Right lobe of liver (tissue), 6 donors: ENCODE measurements at regions not wholly inside any gene's neighbourhood (a gene's known extent, or its start where the extent isn't known, plus 50 kb on each side); places are given as distances from the start of the nearest gene placed in this dataset.
A peak's percentile ranks its signal among the peaks of the same experiment; 100 is the strongest.
"Not testable (repeated sequence)": the region's sequence is repeated elsewhere in the genome, so short reads cannot be mapped to it uniquely, and the experiment has no call there.

ENCODE experiments used
- ATAC-seq, 4 donors: fragments of 200-7000 bp; cut with Tn5 transposase; one replicate each; pipeline ENCODE4 v1.9.1; 2020; ENCODE audit warnings: mild to moderate bottlenecking in 4 of 4, moderate library complexity in 4 of 4
- DNase-seq, 3 donors: peaks; one replicate each; pipeline ENCODE4 v3.0.0-alpha.2; 2020
- H3K27ac ChIP-seq, 3 donors: fragments of 200-600 bp; one replicate each; pipeline ENCODE4 v1.8.0; 2022
- H3K27me3 ChIP-seq, 2 donors: fragments of 200-600 bp; one replicate each; pipeline ENCODE4 v1.8.0; 2022
- H3K36me3 ChIP-seq, 4 donors: fragments of 200-600 bp; sonication (generic) in 1 of 4; one replicate each; pipeline versions ENCODE4 v1.5.1 to v1.8.0; 2017 to 2022; ENCODE audit warnings: control low read depth in 1 of 4
- H3K4me1 ChIP-seq, 4 donors: fragments of 200-600 bp; sonication (generic) in 1 of 4; one replicate each; pipeline versions ENCODE4 v1.5.1 to v1.8.0; 2017 to 2022; ENCODE audit warnings: control low read depth in 1 of 4
- H3K4me3 ChIP-seq, 3 donors: fragments of 200-600 bp; one replicate each; pipeline ENCODE4 v1.8.0; 2022
- H3K9me3 ChIP-seq, 4 donors: fragments of 200-600 bp; sonication (generic) in 1 of 4; one replicate each; pipeline versions ENCODE4 v1.5.1 to v1.8.0; 2017 to 2022; ENCODE audit warnings: control low read depth in 1 of 4
- CTCF ChIP-seq, 4 donors: fragments of 200-600 bp in 3 of 4; fragments of 450-650 bp in 1 of 4; IDR thresholded peaks; one replicate each; pipeline versions ENCODE4 v1.5.1 to v1.8.0; 2016 to 2022; ENCODE audit warnings: antibody characterized with exemption in 4 of 4, mild to moderate bottlenecking in 2 of 4
- POLR2A ChIP-seq: fragments of 450-650 bp; IDR thresholded peaks from one replicate; pipeline ENCODE4 v1.6.1; 2017; ENCODE audit warnings: antibody characterized with exemption, mild to moderate bottlenecking
- WGBS: methylation state at CpG from one replicate; pipeline ENCODE4 v1.1.6; 2018; ENCODE audit warnings: low coverage, low lambda C conversion rate; ENCODE audit not compliant: insufficient coverage; ENCODE audit errors: missing lambda C conversion rate; 5-methylcytosine and 5-hydroxymethylcytosine counted together
- intact Hi-C, 2 donors: fragments of 100-400 bp; cut with DNase I; formaldehyde crosslinking; loops; one replicate each; pipeline versions ENCODE4 v1.11.2 to v1.14.1; 2022
- donor health status: DM: no; HTN: yes; CAD: no.
- donor health status: DM: no; HTN: no; CAD: no.
- donor health status: DM: no; HTN: no; CAD: no.
- donor health status: DM: no; HTN: yes; CAD: no.
- donor health status: DM: no; HTN: yes; CAD: no.

GRCh38 chr3:152769523-152769922, 65.4 kb upstream of the P2RY1 start:
- Histone ChIP-seq H3K36me3 (no peaks in the 10 kb centered on the region), H3K4me1 (no peaks in the 10 kb centered on the region), H3K4me3 (no peak overlapping the region), H3K9me3 (no peaks in the 10 kb centered on the region), H3K27ac (no peak overlapping the region), H3K27me3 (no peaks in the 10 kb centered on the region)
- intact Hi-C loops = no loop called here
- TF ChIP-seq CTCF (IDR thresholded peaks at IDR 0.05) = no peak
- DNase-seq (no peak), ATAC-seq (peak in 1 of 4 donors; percentile 41)

- no peak overlapping the region for H3K4me3 ChIP-seq
- TF ChIP-seq POLR2A (no peak), CTCF (IDR thresholded peaks at IDR 0.05) (no peak)
- no peaks in the 10 kb centered on the region for H3K27me3 ChIP-seq
- intact Hi-C loops = no loop called here
- no peaks in the 10 kb centered on the region for H3K4me1 ChIP-seq
- H3K9me3 ChIP-seq = no peaks in the 10 kb centered on the region
- ATAC-seq = no peak
- no peaks in the 10 kb centered on the region for H3K36me3 ChIP-seq
- no peak for DNase-seq
- 76% methylated on average over 2 of the region's 2 CpGs for WGBS
- H3K27ac ChIP-seq = no peak overlapping the region
These were observed 64.6 kb upstream of the P2RY1 start for GRCh38 chr3:152770296-152770695.

- 88% methylated on average over 1 of the region's 1 CpG for WGBS
These were observed 63.8 kb upstream of the P2RY1 start for GRCh38 chr3:152771120-152771519.

GRCh38 chr3:152772674-152773225, 62.2 kb upstream of the P2RY1 start:
- Histone ChIP-seq H3K27me3 (no peaks in the 10 kb centered on the region), H3K9me3 (no peaks in the 10 kb centered on the region), H3K36me3 (no peaks in the 10 kb centered on the region), H3K4me3 (no peak overlapping the region), H3K27ac (no peak overlapping the region), H3K4me1 (no peaks in the 10 kb centered on the region)
- DNase-seq = no peak
- 59% methylated on average over 2 of the region's 2 CpGs for WGBS
- ATAC-seq = no peak
- intact Hi-C loops = no loop called here
- TF ChIP-seq POLR2A (no peak), CTCF (IDR thresholded peaks at IDR 0.05) (no peak)

More at GRCh38 chr3:152771120-152771519, 63.8 kb upstream of the P2RY1 start:
- Histone ChIP-seq H3K9me3 (no peaks in the 10 kb centered on the region), H3K27ac (no peak overlapping the region), H3K27me3 (no peaks in the 10 kb centered on the region), H3K4me3 (no peak overlapping the region), H3K4me1 (no peaks in the 10 kb centered on the region), H3K36me3 (no peaks in the 10 kb centered on the region)
- intact Hi-C loops = no loop called here
- no peak for TF ChIP-seq POLR2A
- TF ChIP-seq CTCF (IDR thresholded peaks at IDR 0.05) = no peak
- ATAC-seq (no peak), DNase-seq (no peak)

GRCh38 chr3:152773633-152774032, 61.3 kb upstream of the P2RY1 start:
- intact Hi-C loops = no loop called here
- TF ChIP-seq POLR2A (no peak), CTCF (IDR thresholded peaks at IDR 0.05) (no peak)
- Histone ChIP-seq H3K4me3 (no peak overlapping the region), H3K27me3 (no peaks in the 10 kb centered on the region), H3K4me1 (no peaks in the 10 kb centered on the region), H3K9me3 (no peaks in the 10 kb centered on the region), H3K27ac (no peak overlapping the region), H3K36me3 (no peaks in the 10 kb centered on the region)
- ATAC-seq (no peak), DNase-seq (no peak)

GRCh38 chr3:152774230-152774629, 60.7 kb upstream of the P2RY1 start:
- H3K9me3 ChIP-seq, intact Hi-C loops, H3K36me3 ChIP-seq, H3K4me1 ChIP-seq, H3K27ac ChIP-seq, DNase-seq, H3K27me3 ChIP-seq, ATAC-seq, H3K4me3 ChIP-seq: not testable (repeated sequence)
- whole genome bisulfite sequencing = 73% methylated on average over 3 of the region's 4 CpGs
